DOHH2 (cell line): ENCODE measurements at regions not wholly inside any gene's neighbourhood (a gene's known extent, or its start where the extent isn't known, plus 50 kb on each side); places are given as distances from the start of the nearest gene placed in this dataset.

ENCODE experiments used
- H3F3A ChIP-seq: fragments of 200-600 bp; sonication (generic), shearing (Covaris generic); 2 replicates; pipeline ENCODE4 v1.6.0; 2016; ENCODE audit warnings: antibody characterized with exemption, mild to moderate bottlenecking; ENCODE audit not compliant: control insufficient read depth, insufficient read depth
- H3K27ac ChIP-seq: fragments of 200-600 bp; sonication (generic); 2 replicates; pipeline ENCODE4 v1.5.1; 2014; ENCODE audit warnings: low read depth, mild to moderate bottlenecking, low read length, moderate library complexity
- H3K27me3 ChIP-seq: fragments of 200-600 bp; sonication (generic); 2 replicates; pipeline ENCODE4 v1.6.1; 2014; ENCODE audit warnings: mild to moderate bottlenecking, low read length, mixed read lengths; ENCODE audit not compliant: control insufficient read depth
- H3K36me3 ChIP-seq: fragments of 200-600 bp; sonication (generic); 2 replicates; pipeline ENCODE4 v1.6.1; 2014; ENCODE audit warnings: mild to moderate bottlenecking, low read length, moderate library complexity, mixed read lengths; ENCODE audit not compliant: control insufficient read depth
- H3K4me1 ChIP-seq: fragments of 200-600 bp; sonication (generic); 2 replicates; pipeline ENCODE4 v1.6.1; 2014; ENCODE audit warnings: mild to moderate bottlenecking, low read length, mixed read lengths; ENCODE audit not compliant: control insufficient read depth
- H3K4me2 ChIP-seq: fragments of 200-600 bp; sonication (generic); 2 replicates; pipeline ENCODE4 v1.6.0; 2014; ENCODE audit warnings: mild to moderate bottlenecking, low read length, moderate library complexity
- H3K4me3 ChIP-seq: fragments of 200-600 bp; sonication (generic); 2 replicates; pipeline ENCODE4 v1.5.1; 2014; ENCODE audit warnings: mild to moderate bottlenecking, low read length, mixed read lengths
- H3K79me2 ChIP-seq: fragments of 200-600 bp; sonication (generic); 2 replicates; pipeline ENCODE4 v1.6.1; 2014; ENCODE audit warnings: mild to moderate bottlenecking, low read length, mixed read lengths; ENCODE audit not compliant: control insufficient read depth
- H3K9me2 ChIP-seq: fragments of 200-600 bp; sonication (generic); replicated peaks from 2 replicates; pipeline ENCODE4 v1.6.1; 2014; ENCODE audit warnings: mild to moderate bottlenecking, low read length, mixed read lengths; ENCODE audit not compliant: control insufficient read depth
- H3K9me3 ChIP-seq: fragments of 200-600 bp; sonication (generic); 2 replicates; pipeline ENCODE4 v1.6.1; 2014; ENCODE audit warnings: antibody characterized with exemption, low read length, mixed read lengths; ENCODE audit not compliant: control insufficient read depth, insufficient read depth
- H4K20me1 ChIP-seq: fragments of 200-600 bp; sonication (generic); 2 replicates; pipeline ENCODE4 v1.6.0; 2014; ENCODE audit warnings: low read depth, mild to moderate bottlenecking, antibody characterized with exemption, low read length, moderate library complexity; ENCODE audit not compliant: control insufficient read depth, insufficient read depth
- EZH2phosphoT487 ChIP-seq: fragments of 200-600 bp; sonication (generic); IDR thresholded peaks from 2 replicates; pipeline ENCODE4 v1.6.1; 2017; ENCODE audit warnings: borderline replicate concordance, mild to moderate bottlenecking, antibody characterized with exemption, low read length, moderate library complexity, mixed read lengths
- TF ChIP-seq, protein P1 (sequence below): fragments of 200-600 bp; sonication (generic); IDR thresholded peaks from one replicate; pipeline ENCODE4 v1.5.1; 2014; ENCODE audit warnings: antibody characterized with exemption, mild to moderate bottlenecking, low read depth, low read length; ENCODE audit not compliant: poor library complexity, severe bottlenecking

DNA sequence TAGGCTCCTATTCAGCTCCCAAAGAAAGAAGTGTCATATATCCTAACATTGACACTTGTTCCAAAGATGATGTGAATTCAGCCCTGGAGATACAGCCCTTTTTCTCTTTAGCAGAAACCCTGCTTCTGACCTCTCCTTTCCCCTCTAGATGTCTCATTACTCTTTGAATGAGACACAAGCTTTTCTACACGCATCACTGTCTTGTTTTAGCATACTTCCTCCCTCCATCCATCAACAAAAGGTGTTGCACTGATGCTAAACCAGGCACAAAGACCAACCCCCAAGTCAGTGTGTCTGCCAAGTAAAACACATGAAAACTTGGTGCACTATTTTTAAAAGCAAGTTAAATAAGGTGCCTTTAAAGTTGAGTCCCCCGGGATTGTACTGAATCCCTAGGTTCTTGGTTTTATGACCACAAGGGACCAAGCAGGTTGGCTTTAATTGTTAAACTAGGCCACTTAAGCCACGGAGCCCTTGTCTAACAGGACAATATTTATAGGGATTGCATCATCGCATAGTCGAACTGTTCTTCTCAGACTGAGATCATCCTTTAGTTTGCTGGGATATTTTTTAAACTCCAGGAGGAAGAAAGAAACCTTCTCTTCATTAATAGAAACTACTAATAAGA lies 101.0 kb upstream of the GUCA2B start:
- Histone ChIP-seq H3K4me3 (no peak overlapping the region), H3K27ac (no peak overlapping the region), H3K27me3 (no peaks in the 10 kb centered on the region), H3K79me2 (no peaks in the 10 kb centered on the region), H3K4me2 (no peak overlapping the region), H3F3A (no peaks in the 10 kb centered on the region), H3K9me2 (no peaks in the 10 kb centered on the region), H3K4me1 (no peaks in the 10 kb centered on the region), H3K9me3 (no peaks in the 10 kb centered on the region), H4K20me1 (no peaks in the 10 kb centered on the region), H3K36me3 (no peaks in the 10 kb centered on the region)
- TF ChIP-seq, protein P1, sequence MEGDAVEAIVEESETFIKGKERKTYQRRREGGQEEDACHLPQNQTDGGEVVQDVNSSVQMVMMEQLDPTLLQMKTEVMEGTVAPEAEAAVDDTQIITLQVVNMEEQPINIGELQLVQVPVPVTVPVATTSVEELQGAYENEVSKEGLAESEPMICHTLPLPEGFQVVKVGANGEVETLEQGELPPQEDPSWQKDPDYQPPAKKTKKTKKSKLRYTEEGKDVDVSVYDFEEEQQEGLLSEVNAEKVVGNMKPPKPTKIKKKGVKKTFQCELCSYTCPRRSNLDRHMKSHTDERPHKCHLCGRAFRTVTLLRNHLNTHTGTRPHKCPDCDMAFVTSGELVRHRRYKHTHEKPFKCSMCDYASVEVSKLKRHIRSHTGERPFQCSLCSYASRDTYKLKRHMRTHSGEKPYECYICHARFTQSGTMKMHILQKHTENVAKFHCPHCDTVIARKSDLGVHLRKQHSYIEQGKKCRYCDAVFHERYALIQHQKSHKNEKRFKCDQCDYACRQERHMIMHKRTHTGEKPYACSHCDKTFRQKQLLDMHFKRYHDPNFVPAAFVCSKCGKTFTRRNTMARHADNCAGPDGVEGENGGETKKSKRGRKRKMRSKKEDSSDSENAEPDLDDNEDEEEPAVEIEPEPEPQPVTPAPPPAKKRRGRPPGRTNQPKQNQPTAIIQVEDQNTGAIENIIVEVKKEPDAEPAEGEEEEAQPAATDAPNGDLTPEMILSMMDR, result no peak
- no peak for TF ChIP-seq EZH2phosphoT487

DNA sequence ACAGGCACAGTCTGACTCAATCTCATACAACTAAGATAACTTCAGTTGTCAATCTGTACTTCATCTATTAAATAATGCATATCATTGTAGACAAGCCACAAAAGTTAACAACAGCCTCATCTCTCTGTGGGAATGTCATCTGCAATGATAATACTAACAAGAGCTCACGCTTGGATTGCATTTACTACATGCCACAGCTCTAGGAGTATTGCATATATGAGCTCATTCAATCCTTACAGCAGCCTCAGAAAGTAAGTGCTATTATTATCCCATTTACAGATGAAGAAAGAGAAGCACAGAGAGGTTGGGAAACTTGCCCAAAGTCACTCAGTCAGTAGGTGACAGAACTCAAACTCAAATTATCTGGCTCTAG lies 105.7 kb upstream of the GUCA2B start:
- TF ChIP-seq, protein P1, result no peak
- TF ChIP-seq EZH2phosphoT487, result no peak
- no peaks in the 10 kb centered on the region for H3K9me2 ChIP-seq
- no peaks in the 10 kb centered on the region for H3K79me2 ChIP-seq
- 0 out of 2 replicates have a peak, but pooled peaks cover 2% of the 10 kb centered on the region for H3K27me3 ChIP-seq
- H3F3A ChIP-seq, result no peaks in the 10 kb centered on the region
- H3K36me3 ChIP-seq, result no peaks in the 10 kb centered on the region
- H3K27ac ChIP-seq, result no peak overlapping the region
- H3K4me2 ChIP-seq, result no peak overlapping the region
- H3K4me1 ChIP-seq, result no peaks in the 10 kb centered on the region
- H4K20me1 ChIP-seq, result no peaks in the 10 kb centered on the region
- H3K9me3 ChIP-seq, result no peaks in the 10 kb centered on the region
- H3K4me3 ChIP-seq, result no peak overlapping the region

DNA sequence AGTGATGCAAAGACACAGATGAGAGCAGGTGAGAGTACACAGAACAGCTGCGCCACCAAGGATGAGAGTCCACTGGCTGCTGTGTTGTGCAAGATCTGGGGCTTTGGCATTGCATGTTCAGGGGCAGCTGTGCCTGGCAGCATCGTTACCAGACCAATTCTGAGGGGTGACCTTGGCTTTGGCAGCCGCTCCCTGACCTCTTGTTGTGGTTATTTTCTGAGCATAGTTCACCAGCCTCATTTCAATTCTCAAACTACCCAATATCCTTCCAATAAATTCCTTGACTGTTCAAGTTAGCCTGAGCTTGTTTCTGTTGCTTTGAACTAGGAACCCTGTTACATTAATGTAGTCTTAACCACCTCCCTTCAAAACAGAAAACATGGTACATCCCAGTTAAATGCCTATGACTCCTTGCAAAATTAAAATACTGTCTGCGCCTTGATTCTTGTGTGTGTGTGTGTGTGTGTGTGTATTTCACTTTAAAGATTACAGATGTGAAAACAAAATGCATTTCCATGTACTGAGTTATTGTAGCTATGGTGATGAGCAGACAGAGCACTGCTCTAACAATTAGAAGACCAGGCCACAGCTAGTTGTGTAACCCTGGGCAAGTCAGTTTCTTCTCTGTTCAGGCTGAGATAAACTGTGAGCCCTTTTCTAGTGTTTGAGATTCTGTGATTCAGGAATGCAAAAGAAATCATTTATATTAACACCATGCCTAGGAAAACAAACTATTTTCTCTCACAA lies 106.3 kb upstream of the GUCA2B start:
- Histone ChIP-seq H3K9me3 (no peaks in the 10 kb centered on the region), H3K4me3 (no peak overlapping the region), H4K20me1 (no peaks in the 10 kb centered on the region), H3K79me2 (no peaks in the 10 kb centered on the region), H3F3A (no peaks in the 10 kb centered on the region), H3K4me2 (no peak overlapping the region), H3K4me1 (no peaks in the 10 kb centered on the region), H3K27ac (no peak overlapping the region), H3K36me3 (no peaks in the 10 kb centered on the region), H3K27me3 (0 out of 2 replicates have a peak, but pooled peaks cover 2% of the 10 kb centered on the region), H3K9me2 (no peaks in the 10 kb centered on the region)
- TF ChIP-seq, protein P1, result no peak
- no peak for TF ChIP-seq EZH2phosphoT487
